H1 (cell line): ENCODE measurements at regions not wholly inside any gene's neighbourhood (a gene's known extent, or its start where the extent isn't known, plus 50 kb on each side); places are given as distances from the start of the nearest gene placed in this dataset.
A peak's percentile ranks its signal among the peaks of the same experiment; 100 is the strongest.

Source experiments
- CTCF ChIA-PET: fragments of 300-600 bp; sonication (Branson Sonifier 250); formaldehyde crosslinking; loops from one replicate; lab custom pipeline; 2021; ENCODE audit not compliant: partially characterized antibody; lab: Charles Lee
- POLR2A ChIA-PET: fragments of 300-600 bp; sonication (Branson Sonifier 250); formaldehyde crosslinking; loops from one replicate; lab custom pipeline; 2021; ENCODE audit warnings: inconsistent platforms; ENCODE audit not compliant: partially characterized antibody; lab: Charles Lee
- DNase-seq, 2 experiments: peaks; one replicate each; pipeline versions ENCODE4 v3.0.0 to v3.0.0-alpha.2; 2010 to 2022; ENCODE audit warnings: low spot score in 2 of 2, low read depth in 1 of 2, mixed read lengths in 1 of 2
- FAIRE-seq: peaks from 2 replicates; lab custom pipeline; 2011; peaks lifted over from hg19 to GRCh38; lab: Jason Lieb, UNC
- H2AFZ ChIP-seq: 2 replicates; pipeline ENCODE4 v1.8.1; 2012; ENCODE audit warnings: low read length, inconsistent platforms
- H2AK5ac ChIP-seq: 2 replicates; pipeline ENCODE4 v1.6.1; 2013; ENCODE audit warnings: low read depth, low read length
- H2BK120ac ChIP-seq: replicated peaks from 2 replicates; pipeline ENCODE3; 2013; ENCODE audit warnings: low read depth, low read length, inconsistent platforms
- H2BK12ac ChIP-seq: 2 replicates; pipeline ENCODE4 v1.6.1; 2013; ENCODE audit warnings: low read depth, low read length
- H2BK15ac ChIP-seq: 2 replicates; pipeline ENCODE4 v1.6.1; 2013; ENCODE audit warnings: low read length
- H2BK20ac ChIP-seq: 2 replicates; pipeline ENCODE4 v1.6.1; 2013; ENCODE audit warnings: low read length
- H2BK5ac ChIP-seq: 2 replicates; pipeline ENCODE4 v1.6.1; 2013; ENCODE audit warnings: low read depth, low read length
- H3K14ac ChIP-seq: 2 replicates; pipeline ENCODE4 v1.6.1; 2013; ENCODE audit warnings: inconsistent platforms; ENCODE audit not compliant: insufficient read length
- H3K18ac ChIP-seq: 2 replicates; pipeline ENCODE4 v1.6.1; 2013; ENCODE audit warnings: low read length; ENCODE audit errors: extremely low read depth
- H3K23ac ChIP-seq: 2 replicates; pipeline ENCODE4 v1.6.1; 2013; ENCODE audit warnings: inconsistent platforms; ENCODE audit not compliant: insufficient read length
- H3K23me2 ChIP-seq: 2 replicates; pipeline ENCODE4 v1.6.1; 2013; ENCODE audit warnings: low read depth, low read length
- H3K27ac ChIP-seq: 2 replicates; pipeline ENCODE4 v1.6.1; 2011; ENCODE audit warnings: low read depth, low read length, inconsistent platforms
- H3K27me3 ChIP-seq, 4 experiments: replicated peaks in 1 of 4; 1 replicate in 1 of 4; 2 replicates in 3 of 4; pipeline versions ENCODE4 v1.6.1 to v1.8.1; 2011 to 2013; ENCODE audit warnings: low read length in 3 of 4, mild to moderate bottlenecking in 3 of 4, inconsistent platforms in 2 of 4, mixed read lengths in 2 of 4, moderate library complexity in 1 of 4; ENCODE audit not compliant: control insufficient read depth in 3 of 4, insufficient read depth in 3 of 4; ENCODE audit errors: extremely low read depth in 1 of 4
- H3K36me3 ChIP-seq, 4 experiments: 2 replicates each; pipeline versions ENCODE4 v1.6.1 to v1.8.1; 2011 to 2013; ENCODE audit warnings: mild to moderate bottlenecking in 4 of 4, low read length in 3 of 4, moderate library complexity in 2 of 4, control low read depth in 1 of 4, inconsistent platforms in 1 of 4; ENCODE audit not compliant: insufficient read depth in 4 of 4, control insufficient read depth in 2 of 4
- H3K4ac ChIP-seq: replicated peaks from 2 replicates; pipeline ENCODE3; 2013; ENCODE audit warnings: low read length, low read depth, mixed read lengths, inconsistent platforms; ENCODE audit not compliant: insufficient read length
- H3K4me1 ChIP-seq, 4 experiments: replicated peaks in 1 of 4; 1 replicate in 1 of 4; 2 replicates in 3 of 4; pipeline versions ENCODE4 v1.6.1 to v1.8.1; 2011 to 2013; ENCODE audit warnings: low read length in 3 of 4, inconsistent platforms in 2 of 4, mixed read lengths in 1 of 4; ENCODE audit not compliant: insufficient read depth in 4 of 4, control insufficient read depth in 3 of 4
- H3K4me2 ChIP-seq, 2 experiments: 2 replicates each; pipeline versions ENCODE4 v1.6.1 to v1.8.1; 2011 to 2013; ENCODE audit warnings: low read depth in 2 of 2, low read length in 2 of 2, control low read depth in 1 of 2, inconsistent platforms in 1 of 2, mild to moderate bottlenecking in 1 of 2; ENCODE audit not compliant: insufficient read depth in 1 of 2
- H3K4me3 ChIP-seq, 4 experiments: fragments of 200-600, 300-600 bp in 1 of 4; sonication (generic), shearing (Covaris generic), sonication (Bioruptor Twin) in 1 of 4; 2 replicates each; pipeline versions ENCODE4 v1.5.1 to v1.8.1; 2011 to 2016; ENCODE audit warnings: low read length in 4 of 4, low read depth in 3 of 4, control low read depth in 2 of 4, inconsistent platforms in 2 of 4, mild to moderate bottlenecking in 2 of 4, mixed read lengths in 1 of 4, moderate library complexity in 1 of 4; ENCODE audit not compliant: insufficient read depth in 2 of 4; ENCODE audit errors: extremely low read depth in 1 of 4
- H3K56ac ChIP-seq: replicated peaks from 2 replicates; pipeline ENCODE3; 2013; ENCODE audit warnings: low read depth, mild to moderate bottlenecking, mixed read lengths, low read length, inconsistent platforms; ENCODE audit not compliant: insufficient read length
- H3K79me1 ChIP-seq: 2 replicates; pipeline ENCODE4 v1.6.1; 2013; ENCODE audit warnings: low read depth, low read length, control low read depth
- H3K79me2 ChIP-seq, 2 experiments: 2 replicates each; pipeline versions ENCODE4 v1.6.1 to v1.8.1; 2012 to 2013; ENCODE audit warnings: low read length in 2 of 2, mild to moderate bottlenecking in 2 of 2, inconsistent platforms in 1 of 2; ENCODE audit not compliant: insufficient read depth in 2 of 2, control insufficient read depth in 1 of 2
- H3K9ac ChIP-seq, 4 experiments: replicated peaks in 1 of 4; 1 replicate in 1 of 4; 2 replicates in 3 of 4; pipeline versions ENCODE4 v1.6.1 to v1.8.1; 2011 to 2013; ENCODE audit warnings: low read depth in 3 of 4, low read length in 3 of 4, control low read depth in 2 of 4, mild to moderate bottlenecking in 2 of 4, moderate library complexity in 2 of 4, inconsistent platforms in 1 of 4; ENCODE audit errors: extremely low read depth in 1 of 4
- H3K9me3 ChIP-seq, 2 experiments: 2 replicates each; pipeline versions ENCODE4 v1.6.1 to v1.8.1; 2012 to 2013; ENCODE audit warnings: mild to moderate bottlenecking in 2 of 2, moderate library complexity in 2 of 2, control low read depth in 1 of 2, inconsistent platforms in 1 of 2, low read depth in 1 of 2, low read length in 1 of 2, mixed read lengths in 1 of 2; ENCODE audit not compliant: insufficient read depth in 2 of 2
- H4K20me1 ChIP-seq, 2 experiments: replicated peaks in 1 of 2; 2 replicates each; pipeline versions ENCODE3 to v1.8.1; 2011 to 2013; ENCODE audit warnings: inconsistent platforms in 2 of 2, low read length in 2 of 2, mild to moderate bottlenecking in 1 of 2; ENCODE audit not compliant: insufficient read depth in 2 of 2, control insufficient read depth in 1 of 2
- H4K5ac ChIP-seq: 2 replicates; pipeline ENCODE4 v1.6.1; 2013; ENCODE audit warnings: low read length, low read depth, mixed read lengths, inconsistent platforms; ENCODE audit not compliant: insufficient read length
- H4K8ac ChIP-seq: 2 replicates; pipeline ENCODE4 v1.8.0; 2013; ENCODE audit warnings: mild to moderate bottlenecking, moderate library complexity, low read length, inconsistent platforms; ENCODE audit not compliant: insufficient read depth; ENCODE audit errors: extremely low read depth
- H4K91ac ChIP-seq: replicated peaks from 2 replicates; pipeline ENCODE3; 2013; ENCODE audit warnings: low read length, mixed read lengths, inconsistent platforms; ENCODE audit not compliant: insufficient read length
- CREB1 ChIP-seq: IDR thresholded peaks from 2 replicates; pipeline ENCODE4 v1.6.1; 2012; ENCODE audit warnings: inconsistent platforms
- POU5F1 ChIP-seq: IDR thresholded peaks from 2 replicates; pipeline ENCODE4 v1.6.1; 2011; ENCODE audit warnings: low read depth, mild to moderate bottlenecking, low read length, moderate library complexity
- RBBP5 ChIP-seq: IDR thresholded peaks from 2 replicates; pipeline ENCODE4 v1.7.1; 2012; ENCODE audit warnings: low read depth, mild to moderate bottlenecking, inconsistent platforms, low read length, moderate library complexity, borderline replicate concordance
- WGBS, 2 experiments: shearing (Covaris generic) in 1 of 2; methylation state at CpG; one replicate each; pipeline versions ENCODE4 v1.1.6 to v1.1.7; 2013 to 2015; ENCODE audit warnings: low lambda C conversion rate in 2 of 2, mixed read lengths in 2 of 2, inconsistent platforms in 1 of 2, low coverage in 1 of 2, missing lambda C conversion rate in 1 of 2; ENCODE audit not compliant: insufficient replicate concordance in 2 of 2, insufficient coverage in 1 of 2, insufficient read length in 1 of 2; ENCODE audit errors: extremely low coverage in 1 of 2, missing lambda C conversion rate in 1 of 2; 5-methylcytosine and 5-hydroxymethylcytosine counted together

DNA sequence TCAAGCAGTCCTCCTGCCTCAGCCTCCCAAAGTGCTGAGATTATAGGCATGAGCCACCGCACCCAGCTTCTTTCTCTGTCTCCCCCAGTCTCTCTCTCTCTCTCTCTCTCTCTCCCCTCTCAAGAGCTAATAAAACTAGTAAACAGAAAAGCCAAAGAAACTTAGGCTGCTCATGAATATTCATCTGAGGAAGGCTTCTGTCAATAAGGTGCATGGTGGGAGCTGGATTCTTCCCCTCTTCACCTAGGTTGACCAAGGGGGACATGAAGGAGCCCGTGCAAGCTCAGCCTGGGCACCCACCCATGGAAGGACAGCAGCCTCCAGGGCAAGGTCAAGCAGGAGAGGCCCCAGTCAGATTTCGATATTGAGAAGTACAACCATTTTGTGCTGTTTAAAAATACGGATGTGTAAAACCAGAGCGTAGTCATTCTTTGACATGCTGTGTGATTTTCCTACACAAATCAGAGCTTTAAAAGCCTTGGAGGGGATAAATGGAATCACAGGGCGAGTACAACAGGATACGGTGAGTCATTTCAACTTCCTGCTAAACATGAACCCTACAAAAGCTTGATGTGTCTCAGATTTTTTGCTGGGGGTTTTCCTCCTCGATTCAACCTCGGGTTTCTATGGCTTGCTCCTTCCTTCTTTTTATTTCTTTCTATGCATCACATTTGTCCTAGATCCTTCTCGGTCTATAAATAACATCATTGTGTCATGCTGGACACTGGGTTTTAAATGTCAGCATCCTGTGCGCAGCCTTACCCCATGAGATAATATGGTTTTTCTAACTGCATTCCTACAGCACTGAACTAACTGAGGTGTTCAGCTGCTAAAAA is 368.9 kb upstream of the JARID2 start:
- Histone ChIP-seq H2AFZ (no peak overlapping the region), H3K27me3 (no peaks in the 10 kb centered on the region), H2BK120ac (no peak overlapping the region), H3K9ac (no peak overlapping the region), H4K5ac (peak overlapping the region; percentile 23), H3K27ac (no peak overlapping the region), H3K36me3 (peaks cover 0 to 5% (median 0%) of the 10 kb centered on the region in 4 experiments; a peak in 1 of 8 replicates), H3K9me3 (no peaks in the 10 kb centered on the region), H3K23me2 (0 out of 2 replicates have a peak, but pooled peaks cover 2% of the 10 kb centered on the region), H3K79me1 (no peaks in the 10 kb centered on the region), H2BK12ac (no peak overlapping the region), H3K23ac (no peak overlapping the region), H3K4me3 (no peak overlapping the region), H2BK20ac (no peak overlapping the region), H3K14ac (no peak overlapping the region), H4K91ac (no peak overlapping the region), H3K4ac (no peak overlapping the region), H4K8ac (no peak overlapping the region; the same call in 1 of the 2 replicates), H2BK5ac (no peak overlapping the region), H2BK15ac (no peak overlapping the region), H4K20me1 (no peaks in the 10 kb centered on the region), H2AK5ac (no peak overlapping the region), H3K79me2 (no peaks in the 10 kb centered on the region; a peak in 1 of 4 replicates), H3K18ac (no peak overlapping the region), H3K4me2 (no peak overlapping the region), H3K4me1 (peaks cover 0 to 14% (median 5%) of the 10 kb centered on the region in 4 experiments; a peak in 6 of 7 replicates), H3K56ac (no peak overlapping the region)
- no peak for DNase-seq
- ChIA-PET POLR2A (interaction anchor here (0.6 to 1.1 kb wide), 3 partner anchors 12 to 665 kb away, joined by 3 to 4 read pairs (median 3); no protein-coding TSS in a partner anchor), CTCF (interaction anchor here (0.6 to 2.3 kb wide), 4 partner anchors 13 to 323 kb away, joined by 3 to 12 read pairs (median 4); no protein-coding TSS in a partner anchor)
- TF ChIP-seq RBBP5 (no peak), CREB1 (no peak), POU5F1 (no peak)
- no peak for FAIRE-seq
- 78% methylated on average over 11 of the region's 11 CpGs; no CpG with 5 or more reads in 1 of the 2 experiments for WGBS, 2 experiments
